WTC11 (cell line): ENCODE measurements at regions not wholly inside any gene's neighbourhood (a gene's known extent, or its start where the extent isn't known, plus 50 kb on each side); places are given as distances from the start of the nearest gene placed in this dataset.

Experiments
- CBFB ChIP-seq: sonication (generic); formaldehyde crosslinking; IDR thresholded peaks from 2 replicates; pipeline ENCODE4 v1.8.1; 2022; ENCODE audit warnings: mild to moderate bottlenecking, low read depth, missing genetic modification reagents
- CTCF ChIP-seq: fragments of 200-600 bp; IDR thresholded peaks from 2 replicates; pipeline ENCODE4 v1.8.0; 2022; ENCODE audit warnings: antibody characterized with exemption
- FOXJ3 ChIP-seq: sonication (generic); formaldehyde crosslinking; IDR thresholded peaks from 2 replicates; pipeline ENCODE4 v1.9.0; 2021; ENCODE audit warnings: missing genetic modification reagents, mild to moderate bottlenecking, borderline replicate concordance
- FOXK1 ChIP-seq: sonication (generic); formaldehyde crosslinking; IDR thresholded peaks from 2 replicates; pipeline ENCODE4 v1.8.0; 2022; ENCODE audit warnings: mild to moderate bottlenecking, moderate library complexity, missing genetic modification reagents
- FOXP1 ChIP-seq: sonication (generic); formaldehyde crosslinking; IDR thresholded peaks from 2 replicates; pipeline ENCODE4 v1.8.0; 2022; ENCODE audit warnings: missing genetic modification reagents, mild to moderate bottlenecking, moderate library complexity, borderline replicate concordance
- NFYB ChIP-seq: sonication (generic); formaldehyde crosslinking; conservative IDR thresholded peaks from 2 replicates; pipeline ENCODE4 v1.8.0; 2022; ENCODE audit warnings: low read depth, missing genetic modification reagents
- NR3C1 ChIP-seq: sonication (generic); formaldehyde crosslinking; conservative IDR thresholded peaks from 2 replicates; pipeline ENCODE4 v1.8.1; 2023; ENCODE audit warnings: low read depth, mild to moderate bottlenecking, missing genetic modification reagents
- RELA ChIP-seq: sonication (generic); formaldehyde crosslinking; IDR thresholded peaks from 2 replicates; pipeline ENCODE4 v1.8.1; 2022; ENCODE audit warnings: missing genetic modification reagents, mild to moderate bottlenecking, borderline replicate concordance
- TEAD4 ChIP-seq: sonication (generic); formaldehyde crosslinking; IDR thresholded peaks from 2 replicates; pipeline ENCODE4 v1.8.0; 2022; ENCODE audit warnings: mild to moderate bottlenecking, missing genetic modification reagents
- ZBTB21 ChIP-seq: sonication (generic); formaldehyde crosslinking; IDR thresholded peaks from 2 replicates; pipeline ENCODE4 v1.8.1; 2023; ENCODE audit warnings: mild to moderate bottlenecking, missing genetic modification reagents, borderline replicate concordance
- TF ChIP-seq, protein P1 (sequence below): sonication (generic); formaldehyde crosslinking; IDR thresholded peaks from 2 replicates; pipeline ENCODE4 v1.8.0; 2022; ENCODE audit warnings: mild to moderate bottlenecking, missing genetic modification reagents
- TF ChIP-seq, protein P2 (sequence below): sonication (generic); formaldehyde crosslinking; IDR thresholded peaks from 2 replicates; pipeline ENCODE4 v1.8.1; 2023; ENCODE audit warnings: mild to moderate bottlenecking, missing genetic modification reagents

- TF ChIP-seq FOXJ3 (CRISPR knock-in tag) (no peak), TEAD4 (CRISPR knock-in tag) (no peak), CTCF (no peak), CBFB (no peak), FOXP1 (no peak), NFYB (CRISPR knock-in tag) (no peak), FOXK1 (CRISPR knock-in tag) (no peak), NR3C1 (CRISPR knock-in tag) (no peak), ZBTB21 (no peak), RELA (CRISPR knock-in tag) (no peak)
- TF ChIP-seq, protein P1, sequence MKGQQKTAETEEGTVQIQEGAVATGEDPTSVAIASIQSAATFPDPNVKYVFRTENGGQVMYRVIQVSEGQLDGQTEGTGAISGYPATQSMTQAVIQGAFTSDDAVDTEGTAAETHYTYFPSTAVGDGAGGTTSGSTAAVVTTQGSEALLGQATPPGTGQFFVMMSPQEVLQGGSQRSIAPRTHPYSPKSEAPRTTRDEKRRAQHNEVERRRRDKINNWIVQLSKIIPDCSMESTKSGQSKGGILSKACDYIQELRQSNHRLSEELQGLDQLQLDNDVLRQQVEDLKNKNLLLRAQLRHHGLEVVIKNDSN (CRISPR knock-in tag), result no peak
- TF ChIP-seq, protein P2, sequence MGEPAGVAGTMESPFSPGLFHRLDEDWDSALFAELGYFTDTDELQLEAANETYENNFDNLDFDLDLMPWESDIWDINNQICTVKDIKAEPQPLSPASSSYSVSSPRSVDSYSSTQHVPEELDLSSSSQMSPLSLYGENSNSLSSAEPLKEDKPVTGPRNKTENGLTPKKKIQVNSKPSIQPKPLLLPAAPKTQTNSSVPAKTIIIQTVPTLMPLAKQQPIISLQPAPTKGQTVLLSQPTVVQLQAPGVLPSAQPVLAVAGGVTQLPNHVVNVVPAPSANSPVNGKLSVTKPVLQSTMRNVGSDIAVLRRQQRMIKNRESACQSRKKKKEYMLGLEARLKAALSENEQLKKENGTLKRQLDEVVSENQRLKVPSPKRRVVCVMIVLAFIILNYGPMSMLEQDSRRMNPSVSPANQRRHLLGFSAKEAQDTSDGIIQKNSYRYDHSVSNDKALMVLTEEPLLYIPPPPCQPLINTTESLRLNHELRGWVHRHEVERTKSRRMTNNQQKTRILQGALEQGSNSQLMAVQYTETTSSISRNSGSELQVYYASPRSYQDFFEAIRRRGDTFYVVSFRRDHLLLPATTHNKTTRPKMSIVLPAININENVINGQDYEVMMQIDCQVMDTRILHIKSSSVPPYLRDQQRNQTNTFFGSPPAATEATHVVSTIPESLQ (CRISPR knock-in tag), result no peak
Measured at GRCh38 chr4:149113804-149114430, 671.7 kb upstream of the NR3C2 start.
